Endothelial cell of umbilical vein (primary cell): ENCODE measurements at regions not wholly inside any gene's neighbourhood (a gene's known extent, or its start where the extent isn't known, plus 50 kb on each side); places are given as distances from the start of the nearest gene placed in this dataset.

ENCODE experiments used
- BruUV-seq: library from RNA; stranded (reverse); fragments of 400-500 nt; replicated peaks from 2 replicates; lab custom pipeline; 2021; lab: Mats Ljungman, UMichigan
- CTCF ChIA-PET: fragments of 300-600, 350-600 bp; sonication (Branson Sonifier 250); formaldehyde crosslinking; loops from one replicate; lab custom pipeline; 2021; ENCODE audit warnings: antibody characterized with exemption, inconsistent platforms; lab: Charles Lee
- POLR2A ChIA-PET: fragments of 300-600, 350-600 bp; sonication (Branson Sonifier 250); formaldehyde crosslinking; loops from one replicate; lab custom pipeline; 2021; ENCODE audit warnings: antibody characterized with exemption, inconsistent platforms; lab: Charles Lee
- DNase-seq: peaks from one replicate; pipeline ENCODE4 v3.0.0-alpha.2; 2011; ENCODE audit warnings: low read depth, low spot score
- FAIRE-seq: peaks from 2 replicates; lab custom pipeline; 2011; peaks lifted over from hg19 to GRCh38; lab: Jason Lieb, UNC
- H2AFZ ChIP-seq: 2 replicates; pipeline ENCODE4 v1.6.0; 2012; ENCODE audit warnings: low read depth, low read length, control low read depth, inconsistent platforms
- H3K27ac ChIP-seq: 2 replicates; pipeline ENCODE4 v1.5.1; 2011; ENCODE audit warnings: low read depth, mild to moderate bottlenecking, control low read depth, low read length, moderate library complexity; ENCODE audit not compliant: insufficient read depth
- H3K27me3 ChIP-seq, 2 experiments: 2 replicates each; pipeline versions ENCODE4 v1.6.0 to v1.6.1; 2011; ENCODE audit warnings: low read length in 2 of 2, mixed read lengths in 1 of 2; ENCODE audit not compliant: control insufficient read depth in 2 of 2, insufficient read depth in 2 of 2
- H3K36me3 ChIP-seq, 2 experiments: 2 replicates in 1 of 2; 3 replicates in 1 of 2; pipeline ENCODE4 v1.5.1; 2011; ENCODE audit warnings: low read length in 2 of 2, mild to moderate bottlenecking in 1 of 2, moderate library complexity in 1 of 2; ENCODE audit not compliant: control insufficient read depth in 2 of 2, insufficient read depth in 2 of 2; ENCODE audit errors: extremely low read depth in 1 of 2
- H3K4me1 ChIP-seq: 3 replicates; pipeline ENCODE4 v1.5.1; 2011; ENCODE audit warnings: mild to moderate bottlenecking, low read length; ENCODE audit not compliant: control insufficient read depth, insufficient read depth; ENCODE audit errors: extremely low read depth
- H3K4me2 ChIP-seq: 2 replicates; pipeline ENCODE4 v1.6.1; 2011; ENCODE audit warnings: low read length, control low read depth, mixed read lengths; ENCODE audit not compliant: insufficient read depth
- H3K4me3 ChIP-seq, 3 experiments: fragments of 200-600 bp in 1 of 3; sonication (generic), shearing (Covaris generic) in 1 of 3; replicated peaks in 1 of 3; 2 replicates each; pipeline ENCODE4 v1.5.1; 2011 to 2016; ENCODE audit warnings: control low read depth in 3 of 3, low read length in 3 of 3, mild to moderate bottlenecking in 2 of 3, inconsistent platforms in 1 of 3, low read depth in 1 of 3, moderate library complexity in 1 of 3; ENCODE audit not compliant: insufficient read depth in 1 of 3
- H3K79me2 ChIP-seq: 2 replicates; pipeline ENCODE4 v1.6.0; 2012; ENCODE audit warnings: low read length, inconsistent platforms; ENCODE audit not compliant: control insufficient read depth, insufficient read depth
- H3K9ac ChIP-seq: replicated peaks from 2 replicates; pipeline ENCODE3; 2011; ENCODE audit warnings: low read length, control low read depth; ENCODE audit not compliant: insufficient read depth; ENCODE audit errors: extremely low read depth
- H3K9me1 ChIP-seq: replicated peaks from 3 replicates; pipeline ENCODE4 v1.6.0; 2011; ENCODE audit warnings: mild to moderate bottlenecking, low read length; ENCODE audit not compliant: control insufficient read depth, insufficient read depth; ENCODE audit errors: extremely low read depth
- H3K9me3 ChIP-seq: replicated peaks from 2 replicates; pipeline ENCODE4 v1.5.1; 2012; ENCODE audit warnings: low read length, inconsistent platforms; ENCODE audit not compliant: control insufficient read depth, insufficient read depth
- H4K20me1 ChIP-seq: replicated peaks from 2 replicates; pipeline ENCODE3; 2011; ENCODE audit warnings: mild to moderate bottlenecking, low read length; ENCODE audit not compliant: control insufficient read depth, insufficient read depth; ENCODE audit errors: extremely low read depth
- EZH2 ChIP-seq: IDR thresholded peaks from 2 replicates; pipeline ENCODE4 v1.6.1; 2012; ENCODE audit warnings: borderline replicate concordance, low read depth, mild to moderate bottlenecking, moderate library complexity, low read length, inconsistent platforms; ENCODE audit not compliant: severe bottlenecking
- FOS ChIP-seq: IDR thresholded peaks from 2 replicates; pipeline ENCODE4 v1.6.1; 2011; ENCODE audit warnings: mild to moderate bottlenecking, low read length, moderate library complexity, borderline replicate concordance; ENCODE audit not compliant: insufficient read depth
- GATA2 ChIP-seq: IDR thresholded peaks from 2 replicates; pipeline ENCODE4 v1.7.0; 2011; ENCODE audit warnings: low read depth, mild to moderate bottlenecking, moderate library complexity, mixed read lengths, low read length; ENCODE audit not compliant: insufficient read length, insufficient read depth
- JUN ChIP-seq: IDR thresholded peaks from 2 replicates; pipeline ENCODE4 v1.6.1; 2011; ENCODE audit warnings: borderline replicate concordance, low read depth; ENCODE audit not compliant: insufficient read length, insufficient read depth
- MAX ChIP-seq: IDR thresholded peaks from 2 replicates; pipeline ENCODE4 v1.6.1; 2011; ENCODE audit not compliant: insufficient read depth, insufficient read length
- MYC ChIP-seq: IDR thresholded peaks from one replicate; pipeline ENCODE4 v1.6.1; 2011; ENCODE audit warnings: mild to moderate bottlenecking, low read depth, low read length
- POLR2A ChIP-seq: IDR thresholded peaks from 2 replicates; pipeline ENCODE4 v1.6.1; 2012; ENCODE audit warnings: low read depth, mild to moderate bottlenecking, control low read depth, low read length
- POLR2AphosphoS5 ChIP-seq: IDR thresholded peaks from 2 replicates; pipeline ENCODE4 v1.6.1; 2012; ENCODE audit warnings: low read depth, mild to moderate bottlenecking, control low read depth, low read length, moderate library complexity; ENCODE audit not compliant: insufficient read depth
- dilution Hi-C: fragments of 300-500 bp; cut with MboI; formaldehyde crosslinking; loops from one replicate; pipeline ENCODE4 v1.15.0; 2019; ENCODE audit warnings: low sequenced_read_pairs; ENCODE audit not compliant: extremely low pct_ligation_motif_present
- intact Hi-C: fragments of 100-400 bp; cut with micrococcal nuclease; formaldehyde crosslinking; loops from one replicate; pipeline ENCODE4 v1.10.0; 2022
- TF ChIP-seq, protein P1 (sequence below), 2 donors: IDR thresholded peaks; 1 replicate in 1 of 2; 2 replicates in 1 of 2; pipeline ENCODE4 v1.5.1; 2011; ENCODE audit warnings: low read length in 2 of 2, mild to moderate bottlenecking in 2 of 2, moderate library complexity in 2 of 2, control low read depth in 1 of 2, inconsistent platforms in 1 of 2, low read depth in 1 of 2; ENCODE audit not compliant: insufficient read depth in 1 of 2; ENCODE audit errors: extremely low read depth in 1 of 2

- BruUV-seq: no TSS peak
- H3K4me2 ChIP-seq: no peak overlapping the region
- dilution Hi-C loops (no loop called here), intact Hi-C loops (no loop called here)
- no peaks in the 10 kb centered on the region for H3K4me1 ChIP-seq
- H3K27ac ChIP-seq: no peak overlapping the region
- ChIA-PET POLR2A (no interaction called here), CTCF (no interaction called here)
- H3K27me3 ChIP-seq: no peaks in the 10 kb centered on the region
- H3K79me2 ChIP-seq: no peaks in the 10 kb centered on the region
- no peaks in the 10 kb centered on the region for H3K9me1 ChIP-seq
- FAIRE-seq: peak; percentile 55
- no peaks in the 10 kb centered on the region for H4K20me1 ChIP-seq
- no peak overlapping the region for H2AFZ ChIP-seq
- H3K9ac ChIP-seq: no peak overlapping the region
- no peak for DNase-seq
- H3K9me3 ChIP-seq: no peaks in the 10 kb centered on the region
- TF ChIP-seq POLR2A (no peak), GATA2 (no peak), FOS (no peak), JUN (no peak), POLR2AphosphoS5 (no peak), MYC (no peak), MAX (no peak), EZH2 (no peak)
- TF ChIP-seq, protein P1, sequence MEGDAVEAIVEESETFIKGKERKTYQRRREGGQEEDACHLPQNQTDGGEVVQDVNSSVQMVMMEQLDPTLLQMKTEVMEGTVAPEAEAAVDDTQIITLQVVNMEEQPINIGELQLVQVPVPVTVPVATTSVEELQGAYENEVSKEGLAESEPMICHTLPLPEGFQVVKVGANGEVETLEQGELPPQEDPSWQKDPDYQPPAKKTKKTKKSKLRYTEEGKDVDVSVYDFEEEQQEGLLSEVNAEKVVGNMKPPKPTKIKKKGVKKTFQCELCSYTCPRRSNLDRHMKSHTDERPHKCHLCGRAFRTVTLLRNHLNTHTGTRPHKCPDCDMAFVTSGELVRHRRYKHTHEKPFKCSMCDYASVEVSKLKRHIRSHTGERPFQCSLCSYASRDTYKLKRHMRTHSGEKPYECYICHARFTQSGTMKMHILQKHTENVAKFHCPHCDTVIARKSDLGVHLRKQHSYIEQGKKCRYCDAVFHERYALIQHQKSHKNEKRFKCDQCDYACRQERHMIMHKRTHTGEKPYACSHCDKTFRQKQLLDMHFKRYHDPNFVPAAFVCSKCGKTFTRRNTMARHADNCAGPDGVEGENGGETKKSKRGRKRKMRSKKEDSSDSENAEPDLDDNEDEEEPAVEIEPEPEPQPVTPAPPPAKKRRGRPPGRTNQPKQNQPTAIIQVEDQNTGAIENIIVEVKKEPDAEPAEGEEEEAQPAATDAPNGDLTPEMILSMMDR (IDR thresholded peaks at IDR 0.05; ENCODE audit: extremely low read depth in 1 of 2, insufficient read depth in 1 of 2, low read depth in 1 of 2, low read length in 2 of 2): no peak
- H3K36me3 ChIP-seq: no peaks in the 10 kb centered on the region
- H3K4me3 ChIP-seq: no peak overlapping the region
These were observed 52.7 kb upstream of the STARD8 start for GRCh38 chrX:68594769-68595168.
